Neuronal stem cell (in vitro differentiated cells): ENCODE measurements at regions not wholly inside any gene's neighbourhood (a gene's known extent, or its start where the extent isn't known, plus 50 kb on each side); places are given as distances from the start of the nearest gene placed in this dataset.

Experiments used
- DNase-seq: peaks from one replicate; pipeline ENCODE4 v3.0.0-alpha.2; 2013; ENCODE audit warnings: low spot score
- H2AFZ ChIP-seq: one replicate; pipeline ENCODE4 v1.6.1; 2013; ENCODE audit warnings: mild to moderate bottlenecking, low read length, inconsistent platforms
- H2AK5ac ChIP-seq: 2 replicates; pipeline ENCODE4 v1.6.1; 2013; ENCODE audit warnings: low read depth, mild to moderate bottlenecking, inconsistent platforms, low read length, moderate library complexity, mixed read lengths
- H2BK120ac ChIP-seq: 2 replicates; pipeline ENCODE4 v1.6.1; 2013; ENCODE audit warnings: low read depth, mild to moderate bottlenecking, inconsistent platforms, low read length, moderate library complexity, mixed read lengths
- H2BK12ac ChIP-seq: one replicate; pipeline ENCODE4 v1.6.1; 2013; ENCODE audit warnings: low read length, inconsistent platforms
- H2BK15ac ChIP-seq: 2 replicates; pipeline ENCODE4 v1.6.1; 2013; ENCODE audit warnings: mild to moderate bottlenecking, low read length, inconsistent platforms, mixed read lengths
- H2BK5ac ChIP-seq: one replicate; pipeline ENCODE4 v1.6.1; 2013; ENCODE audit warnings: inconsistent platforms, mild to moderate bottlenecking, low read length, moderate library complexity
- H3K14ac ChIP-seq: one replicate; pipeline ENCODE4 v1.6.1; 2013; ENCODE audit warnings: low read length, inconsistent platforms
- H3K18ac ChIP-seq: 2 replicates; pipeline ENCODE4 v1.6.1; 2013; ENCODE audit warnings: low read length, inconsistent platforms
- H3K23ac ChIP-seq: 2 replicates; pipeline ENCODE4 v1.6.1; 2013; ENCODE audit warnings: low read depth, mild to moderate bottlenecking, mixed read lengths, low read length, inconsistent platforms; ENCODE audit not compliant: poor library complexity
- H3K27ac ChIP-seq: replicated peaks from 3 replicates; pipeline ENCODE4 v1.5.1; 2013; ENCODE audit warnings: low read length, inconsistent platforms
- H3K27me3 ChIP-seq, 3 experiments: 2 replicates each; pipeline ENCODE4 v1.6.1; 2013; ENCODE audit warnings: low read length in 3 of 3, mild to moderate bottlenecking in 2 of 3, inconsistent platforms in 1 of 3, low read depth in 1 of 3, mixed read lengths in 1 of 3, moderate library complexity in 1 of 3; ENCODE audit not compliant: control insufficient read depth in 3 of 3, insufficient read depth in 3 of 3
- H3K36me3 ChIP-seq, 2 donors: replicated peaks in 1 of 2; 2 replicates each; pipeline ENCODE4 v1.6.1; 2013; ENCODE audit warnings: low read length in 2 of 2; ENCODE audit not compliant: control insufficient read depth in 2 of 2, insufficient read depth in 2 of 2
- H3K4ac ChIP-seq: 2 replicates; pipeline ENCODE4 v1.6.1; 2013; ENCODE audit warnings: inconsistent platforms, mild to moderate bottlenecking, low read length, moderate library complexity
- H3K4me1 ChIP-seq, 2 donors: 1 replicate in 1 of 2; 2 replicates in 1 of 2; pipeline ENCODE4 v1.6.1; 2013; ENCODE audit warnings: low read length in 2 of 2, low read depth in 1 of 2; ENCODE audit not compliant: control insufficient read depth in 2 of 2, insufficient read depth in 1 of 2
- H3K4me2 ChIP-seq: one replicate; pipeline ENCODE4 v1.6.1; 2013; ENCODE audit warnings: mild to moderate bottlenecking, low read length, inconsistent platforms; ENCODE audit not compliant: insufficient read depth, poor library complexity, severe bottlenecking
- H3K4me3 ChIP-seq, 2 donors: 2 replicates each; pipeline ENCODE4 v1.5.1; 2013; ENCODE audit warnings: low read length in 2 of 2, mild to moderate bottlenecking in 2 of 2, inconsistent platforms in 1 of 2, moderate library complexity in 1 of 2
- H3K79me1 ChIP-seq: one replicate; pipeline ENCODE4 v1.6.1; 2013; ENCODE audit warnings: low read depth, mild to moderate bottlenecking, inconsistent platforms, low read length, moderate library complexity
- H3K9ac ChIP-seq: one replicate; pipeline ENCODE4 v1.6.1; 2013; ENCODE audit warnings: mild to moderate bottlenecking, low read depth, low read length, inconsistent platforms; ENCODE audit not compliant: poor library complexity
- H3K9me3 ChIP-seq, 2 donors: replicated peaks in 1 of 2; 2 replicates each; pipeline versions ENCODE3 to v1.6.1; 2013; ENCODE audit warnings: low read length in 2 of 2, mild to moderate bottlenecking in 2 of 2, inconsistent platforms in 1 of 2, low read depth in 1 of 2, mixed read lengths in 1 of 2, moderate library complexity in 1 of 2; ENCODE audit not compliant: control insufficient read depth in 2 of 2, insufficient read depth in 1 of 2
- H4K8ac ChIP-seq: one replicate; pipeline ENCODE4 v1.6.1; 2013; ENCODE audit warnings: low read depth, mild to moderate bottlenecking, inconsistent platforms, low read length, moderate library complexity
- H4K91ac ChIP-seq: one replicate; pipeline ENCODE4 v1.6.1; 2013; ENCODE audit warnings: low read length, low read depth, mild to moderate bottlenecking, inconsistent platforms; ENCODE audit not compliant: poor library complexity
- WGBS, 2 donors: extraction: QIAGEN DNeasy Blood & Tissue Kit; methylation state at CpG; one replicate each; pipeline ENCODE4 v1.1.7; 2013; ENCODE audit warnings: missing lambda C conversion rate in 2 of 2, mixed read lengths in 1 of 2; ENCODE audit not compliant: insufficient read length in 2 of 2, insufficient replicate concordance in 1 of 2; ENCODE audit errors: extremely low coverage in 2 of 2; 5-methylcytosine and 5-hydroxymethylcytosine counted together

- Histone ChIP-seq H3K14ac (no peak overlapping the region), H3K27ac (no peak overlapping the region), H2AK5ac (no peak overlapping the region), H2BK12ac (no peak overlapping the region), H4K91ac (no peak overlapping the region), H3K79me1 (no peaks in the 10 kb centered on the region), H3K36me3 (no peaks in the 10 kb centered on the region), H3K18ac (no peak overlapping the region), H3K9ac (no peak overlapping the region), H2AFZ (no peak overlapping the region), H3K4me3 (no peak overlapping the region), H2BK120ac (no peak overlapping the region), H2BK5ac (no peak overlapping the region), H3K4ac (no peak overlapping the region), H4K8ac (no peak overlapping the region), H3K4me2 (no peak overlapping the region), H2BK15ac (no peak overlapping the region), H3K27me3 (no peaks in the 10 kb centered on the region), H3K4me1 (peaks cover 8 to 11% of the 10 kb centered on the region in 2 donors), H3K9me3 (peaks cover 0 to 2% of the 10 kb centered on the region in 2 donors), H3K23ac (no peak overlapping the region)
- DNase-seq: no peak
- no CpG with 5 or more reads among the region's 2 CpGs for WGBS, 2 donors
Measured at GRCh38 chr17:62876673-62877405, 68.7 kb upstream of the MARCHF10 start.

GRCh38 chr17:62876063-62876462 lies 67.9 kb upstream of the MARCHF10 start:
- no CpG with 5 or more reads among the region's 2 CpGs for WGBS, 2 donors
- H3K9ac ChIP-seq: no peak overlapping the region

GRCh38 chr17:62875296-62875695 lies 67.2 kb upstream of the MARCHF10 start:
- Histone ChIP-seq H3K79me1 (no peaks in the 10 kb centered on the region), H3K9ac (no peak overlapping the region), H2AK5ac (no peak overlapping the region), H3K4me3 (no peak overlapping the region), H3K23ac (no peak overlapping the region), H4K91ac (no peak overlapping the region), H3K4me2 (no peak overlapping the region), H3K4ac (no peak overlapping the region), H2BK5ac (no peak overlapping the region), H3K14ac (no peak overlapping the region), H3K27ac (no peak overlapping the region), H2BK15ac (no peak overlapping the region), H3K4me1 (peaks cover 11 to 21% of the 10 kb centered on the region in 2 donors), H2BK120ac (no peak overlapping the region), H2AFZ (peak overlapping the region; percentile 23), H3K9me3 (no peaks in the 10 kb centered on the region), H2BK12ac (no peak overlapping the region), H3K36me3 (no peaks in the 10 kb centered on the region), H4K8ac (no peak overlapping the region), H3K27me3 (no peaks in the 10 kb centered on the region), H3K18ac (peak overlapping the region; percentile 62)
- DNase-seq: no peak
- WGBS, 2 donors: no CpG with 5 or more reads among the region's 4 CpGs

More at GRCh38 chr17:62876063-62876462, 67.9 kb upstream of the MARCHF10 start:
- H3K36me3 ChIP-seq: no peaks in the 10 kb centered on the region
- H2BK120ac ChIP-seq: no peak overlapping the region
- peaks cover 0 to 2% of the 10 kb centered on the region in 2 donors for H3K9me3 ChIP-seq
- H3K4me1 ChIP-seq: peaks cover 8 to 14% of the 10 kb centered on the region in 2 donors
- no peak overlapping the region for H2BK12ac ChIP-seq
- DNase-seq: no peak
- no peak overlapping the region for H2AFZ ChIP-seq
- H3K4me3 ChIP-seq: no peak overlapping the region
- no peak overlapping the region for H3K18ac ChIP-seq
- H4K91ac ChIP-seq: no peak overlapping the region
- H3K4me2 ChIP-seq: no peak overlapping the region
- H3K27ac ChIP-seq: no peak overlapping the region
- no peak overlapping the region for H2BK5ac ChIP-seq
- H3K79me1 ChIP-seq: no peaks in the 10 kb centered on the region
- no peak overlapping the region for H3K14ac ChIP-seq
- no peak overlapping the region for H3K23ac ChIP-seq
- no peak overlapping the region for H2BK15ac ChIP-seq
- H4K8ac ChIP-seq: no peak overlapping the region
- H3K4ac ChIP-seq: no peak overlapping the region
- no peak overlapping the region for H2AK5ac ChIP-seq
- no peaks in the 10 kb centered on the region for H3K27me3 ChIP-seq

GRCh38 chr17:62871291-62871690 lies 63.2 kb upstream of the MARCHF10 start:
- Histone ChIP-seq H3K4me2 (no peak overlapping the region), H3K4ac (no peak overlapping the region), H4K91ac (no peak overlapping the region), H3K79me1 (no peaks in the 10 kb centered on the region), H3K14ac (no peak overlapping the region), H2BK15ac (no peak overlapping the region), H3K36me3 (no peaks in the 10 kb centered on the region), H2AK5ac (no peak overlapping the region), H3K9me3 (no peaks in the 10 kb centered on the region), H3K9ac (no peak overlapping the region), H3K4me1 (peaks cover 19 to 35% of the 10 kb centered on the region in 2 donors), H3K27me3 (no peaks in the 10 kb centered on the region), H4K8ac (no peak overlapping the region), H3K27ac (no peak overlapping the region), H3K23ac (no peak overlapping the region), H2BK5ac (no peak overlapping the region), H3K4me3 (no peak overlapping the region), H2BK12ac (no peak overlapping the region), H2AFZ (no peak overlapping the region), H3K18ac (no peak overlapping the region), H2BK120ac (no peak overlapping the region)
- WGBS, 2 donors: no CpG with 5 or more reads among the region's 5 CpGs
- DNase-seq: no peak
